ENCODE measurements at regions not wholly inside any gene's neighbourhood (a gene's known extent, or its start where the extent isn't known, plus 50 kb on each side); places are given as distances from the start of the nearest gene placed in this dataset.

GRCh38 chr3:72487078-72487765, 361.0 kb downstream of the SHQ1 start:
- no peaks in the 10 kb centered on the region for H3K9me1 ChIP-seq (replicated peaks; ENCODE audit: control insufficient read depth, extremely low read depth, insufficient read depth, low read length)
- peaks cover 15% of the 10 kb centered on the region for H3K4me1 ChIP-seq (ENCODE audit: control insufficient read depth, extremely low read depth, insufficient read depth, low read length)
- no peaks in the 10 kb centered on the region for H3K36me3 ChIP-seq (ENCODE audit: control insufficient read depth in 2 of 2, extremely low read depth in 1 of 2, insufficient read depth in 2 of 2, low read length in 2 of 2)
- BruUV-seq (replicated peaks), result no TSS peak
- FAIRE-seq, result peak; percentile 76
- no peak overlapping the region for H3K4me3 ChIP-seq (replicated peaks in 1 of 3; ENCODE audit: insufficient read depth in 1 of 3, low read depth in 1 of 3, low read length in 3 of 3)
- peak overlapping the region; percentile 59 for H3K4me2 ChIP-seq (ENCODE audit: insufficient read depth, low read length)
- peak overlapping the region; percentile 4 for H3K9ac ChIP-seq (replicated peaks; ENCODE audit: extremely low read depth, insufficient read depth, low read length)
- intact Hi-C loops (cut with micrococcal nuclease) (loop anchor here (1.0 to 10.0 kb wide), 3 partner anchors 40 to 338 kb away; no protein-coding TSS in a partner anchor), dilution Hi-C loops (cut with MboI; ENCODE audit: extremely low pct_ligation_motif_present, low sequenced_read_pairs) (no loop called here)
- peak overlapping the region; percentile 44 for H3K27ac ChIP-seq (ENCODE audit: insufficient read depth, low read depth, low read length)
- CTCF ChIA-PET, result interaction anchor here (1.1 kb wide), 1 partner anchor 532 kb away, joined by 4 read pairs; no protein-coding TSS in a partner anchor
- H2AFZ ChIP-seq (ENCODE audit: low read depth, low read length), result peak overlapping the region; percentile 19
- DNase-seq (ENCODE audit: low read depth, low spot score), result peak; percentile 45
- H3K79me2 ChIP-seq (ENCODE audit: control insufficient read depth, insufficient read depth, low read length), result no peaks in the 10 kb centered on the region
- H3K9me3 ChIP-seq (replicated peaks; ENCODE audit: control insufficient read depth, insufficient read depth, low read length), result no peaks in the 10 kb centered on the region
- H3K27me3 ChIP-seq (ENCODE audit: control insufficient read depth in 2 of 2, insufficient read depth in 2 of 2, low read length in 2 of 2), result no peaks in the 10 kb centered on the region
- POLR2A ChIA-PET, result no interaction called here
- no peak for TF ChIP-seq MYC (IDR thresholded peaks at IDR 0.05; ENCODE audit: low read depth, low read length)
- no peak for TF ChIP-seq POLR2A (IDR thresholded peaks at IDR 0.05; ENCODE audit: low read depth, low read length)
- TF ChIP-seq POLR2AphosphoS5 (IDR thresholded peaks at IDR 0.05; ENCODE audit: insufficient read depth, low read depth, low read length), result no peak
- TF ChIP-seq GATA2 (IDR thresholded peaks at IDR 0.05; ENCODE audit: insufficient read depth, insufficient read length, low read depth, low read length), result no peak
- TF ChIP-seq FOS (IDR thresholded peaks at IDR 0.05; ENCODE audit: borderline replicate concordance, insufficient read depth, low read length), result peak; percentile 30
- no peak for TF ChIP-seq EZH2 (IDR thresholded peaks at IDR 0.05; ENCODE audit: borderline replicate concordance, low read depth, low read length, severe bottlenecking)
- TF ChIP-seq JUN (IDR thresholded peaks at IDR 0.05; ENCODE audit: borderline replicate concordance, insufficient read depth, insufficient read length, low read depth), result peak; percentile 67
- TF ChIP-seq CTCF (IDR thresholded peaks at IDR 0.05; ENCODE audit: extremely low read depth in 1 of 2, insufficient read depth in 1 of 2, low read depth in 1 of 2, low read length in 2 of 2), result no peak
- no peak for TF ChIP-seq MAX (IDR thresholded peaks at IDR 0.05; ENCODE audit: insufficient read depth, insufficient read length)
- no peaks in the 10 kb centered on the region for H4K20me1 ChIP-seq (replicated peaks; ENCODE audit: control insufficient read depth, extremely low read depth, insufficient read depth, low read length)

Measured in endothelial cell of umbilical vein (primary cell).